Right atrium auricular region (tissue), 2 donors: ENCODE measurements at regions not wholly inside any gene's neighbourhood (a gene's known extent, or its start where the extent isn't known, plus 50 kb on each side); places are given as distances from the start of the nearest gene placed in this dataset.

ENCODE experiments used
- DNase-seq: peaks from one replicate; pipeline ENCODE4 v3.0.0-alpha.2; 2019; ENCODE audit warnings: low spot score
- H3K27ac ChIP-seq, 2 donors: fragments of 200-600 bp; sonication (generic); 1 replicate in 1 of 2; 2 replicates in 1 of 2; pipeline ENCODE4 v1.5.1; 2016 to 2019
- H3K27me3 ChIP-seq, 2 donors: fragments of 200-600 bp; sonication (generic); one replicate each; pipeline versions ENCODE4 v1.5.1 to v1.6.0; 2017 to 2019
- H3K36me3 ChIP-seq: fragments of 200-600 bp; sonication (generic); one replicate; pipeline ENCODE4 v1.5.1; 2016
- H3K4me1 ChIP-seq, 2 donors: fragments of 200-600 bp; sonication (generic); one replicate each; pipeline versions ENCODE4 v1.5.1 to v1.6.0; 2017 to 2019
- H3K4me3 ChIP-seq, 2 donors: fragments of 200-600 bp; sonication (generic); 1 replicate in 1 of 2; 2 replicates in 1 of 2; pipeline ENCODE4 v1.5.1; 2017 to 2019; ENCODE audit warnings: mild to moderate bottlenecking in 1 of 2, moderate library complexity in 1 of 2
- H3K9me3 ChIP-seq, 2 donors: fragments of 200-600 bp; sonication (generic); one replicate each; pipeline ENCODE4 v1.5.1; 2019
- TF ChIP-seq, protein P1 (sequence below), 2 donors: fragments of 200-600 bp; sonication (generic); IDR thresholded peaks; one replicate each; pipeline ENCODE4 v1.5.1; 2019; ENCODE audit warnings: antibody characterized with exemption in 2 of 2

- TF ChIP-seq, protein P1, sequence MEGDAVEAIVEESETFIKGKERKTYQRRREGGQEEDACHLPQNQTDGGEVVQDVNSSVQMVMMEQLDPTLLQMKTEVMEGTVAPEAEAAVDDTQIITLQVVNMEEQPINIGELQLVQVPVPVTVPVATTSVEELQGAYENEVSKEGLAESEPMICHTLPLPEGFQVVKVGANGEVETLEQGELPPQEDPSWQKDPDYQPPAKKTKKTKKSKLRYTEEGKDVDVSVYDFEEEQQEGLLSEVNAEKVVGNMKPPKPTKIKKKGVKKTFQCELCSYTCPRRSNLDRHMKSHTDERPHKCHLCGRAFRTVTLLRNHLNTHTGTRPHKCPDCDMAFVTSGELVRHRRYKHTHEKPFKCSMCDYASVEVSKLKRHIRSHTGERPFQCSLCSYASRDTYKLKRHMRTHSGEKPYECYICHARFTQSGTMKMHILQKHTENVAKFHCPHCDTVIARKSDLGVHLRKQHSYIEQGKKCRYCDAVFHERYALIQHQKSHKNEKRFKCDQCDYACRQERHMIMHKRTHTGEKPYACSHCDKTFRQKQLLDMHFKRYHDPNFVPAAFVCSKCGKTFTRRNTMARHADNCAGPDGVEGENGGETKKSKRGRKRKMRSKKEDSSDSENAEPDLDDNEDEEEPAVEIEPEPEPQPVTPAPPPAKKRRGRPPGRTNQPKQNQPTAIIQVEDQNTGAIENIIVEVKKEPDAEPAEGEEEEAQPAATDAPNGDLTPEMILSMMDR (IDR thresholded peaks at IDR 0.05): no peak
- Histone ChIP-seq H3K4me3 (no peak overlapping the region), H3K4me1 (no peaks in the 10 kb centered on the region), H3K27me3 (no peaks in the 10 kb centered on the region), H3K36me3 (no peaks in the 10 kb centered on the region), H3K9me3 (no peaks in the 10 kb centered on the region), H3K27ac (no peak overlapping the region)
- no peak for DNase-seq
Measured at GRCh38 chr4:64967286-64967685, 558.0 kb upstream of the TECRL start.

- no peaks in the 10 kb centered on the region for H3K36me3 ChIP-seq
- no peaks in the 10 kb centered on the region for H3K4me1 ChIP-seq
- no peaks in the 10 kb centered on the region for H3K9me3 ChIP-seq
- no peaks in the 10 kb centered on the region for H3K27me3 ChIP-seq
- H3K27ac ChIP-seq: no peak overlapping the region
- H3K4me3 ChIP-seq: no peak overlapping the region
- TF ChIP-seq, protein P1 (IDR thresholded peaks at IDR 0.05): no peak
- DNase-seq: no peak
Measured at GRCh38 chr4:64960516-64960915, 551.3 kb upstream of the TECRL start.

DNA sequence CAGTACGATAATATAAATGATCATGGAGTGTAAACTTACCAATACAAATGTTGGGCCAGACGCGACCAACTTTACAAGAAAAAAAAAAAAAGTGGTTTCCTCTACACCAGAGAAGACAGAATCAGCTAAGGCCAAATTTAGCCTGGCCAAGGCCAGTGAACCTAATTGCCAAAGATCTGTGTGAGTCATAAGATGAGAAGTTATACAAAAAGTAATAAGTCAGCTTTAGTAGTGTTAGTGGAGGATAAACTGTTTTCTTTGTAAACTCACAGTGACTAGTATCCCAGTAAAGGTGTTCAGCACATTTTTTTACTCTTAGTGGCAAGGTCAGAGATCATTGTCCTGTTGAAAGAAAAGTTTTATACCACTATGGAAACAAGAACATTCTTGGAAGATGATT is 531.4 kb upstream of the TECRL start:
- TF ChIP-seq, protein P1 (IDR thresholded peaks at IDR 0.05): no peak
- no peak overlapping the region for H3K27ac ChIP-seq

GRCh38 chr4:64935469-64936001 is 526.3 kb upstream of the TECRL start:
- Histone ChIP-seq H3K36me3 (no peaks in the 10 kb centered on the region), H3K4me3 (no peak overlapping the region), H3K9me3 (no peaks in the 10 kb centered on the region), H3K4me1 (no peaks in the 10 kb centered on the region), H3K27ac (no peak overlapping the region), H3K27me3 (no peaks in the 10 kb centered on the region)
- TF ChIP-seq, protein P1 (IDR thresholded peaks at IDR 0.05): no peak
- no peak for DNase-seq

More for the DNA sequence above, 531.4 kb upstream of the TECRL start:
- DNase-seq: no peak
- Histone ChIP-seq H3K9me3 (no peaks in the 10 kb centered on the region), H3K36me3 (no peaks in the 10 kb centered on the region), H3K4me1 (no peaks in the 10 kb centered on the region), H3K27me3 (no peaks in the 10 kb centered on the region), H3K4me3 (no peak overlapping the region)

DNA sequence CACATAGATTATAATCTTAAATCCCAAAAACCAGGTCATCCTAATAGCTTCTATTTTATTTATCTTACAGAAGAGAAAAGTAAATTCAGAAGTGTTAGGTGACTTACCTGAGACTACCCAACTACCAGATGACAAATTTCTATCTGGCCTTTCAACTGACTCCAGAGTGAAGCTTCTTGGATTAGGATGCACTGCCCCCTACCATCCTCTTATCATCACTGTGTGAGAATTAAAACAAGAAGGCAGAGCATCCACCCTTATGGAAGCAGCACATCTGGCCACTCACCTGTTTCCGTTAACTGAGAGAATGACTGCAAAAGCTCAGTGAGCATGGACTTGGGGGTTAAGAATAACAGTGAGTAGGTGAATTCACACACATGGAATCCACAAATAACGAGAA is 502.6 kb upstream of the TECRL start:
- Histone ChIP-seq H3K9me3 (no peaks in the 10 kb centered on the region), H3K4me1 (no peaks in the 10 kb centered on the region), H3K36me3 (no peaks in the 10 kb centered on the region), H3K27ac (no peak overlapping the region), H3K4me3 (no peak overlapping the region), H3K27me3 (no peaks in the 10 kb centered on the region)
- TF ChIP-seq, protein P1 (IDR thresholded peaks at IDR 0.05): no peak
- no peak for DNase-seq

- Histone ChIP-seq H3K4me1 (no peaks in the 10 kb centered on the region), H3K36me3 (no peaks in the 10 kb centered on the region), H3K27ac (no peak overlapping the region), H3K9me3 (no peaks in the 10 kb centered on the region), H3K27me3 (no peaks in the 10 kb centered on the region), H3K4me3 (no peak overlapping the region)
- TF ChIP-seq, protein P1 (IDR thresholded peaks at IDR 0.05): no peak
- DNase-seq: no peak
Measured at GRCh38 chr4:64903986-64904385, 494.7 kb upstream of the TECRL start.
